GM23338 (cell line): ENCODE measurements at regions not wholly inside any gene's neighbourhood (a gene's known extent, or its start where the extent isn't known, plus 50 kb on each side); places are given as distances from the start of the nearest gene placed in this dataset.

ENCODE experiments used
- ATAC-seq: fragments of 200-7000 bp; cut with Tn5 transposase; 3 replicates; pipeline ENCODE4 v1.9.1; 2020
- DNase-seq: peaks from one replicate; pipeline ENCODE4 v3.0.0-alpha.2; 2015; ENCODE audit warnings: low spot score
- H2AFZ ChIP-seq: fragments of 200-600 bp; sonication (generic); 2 replicates; pipeline ENCODE4 v1.8.0; 2016; ENCODE audit warnings: antibody characterized with exemption, mild to moderate bottlenecking, moderate library complexity
- H3F3A ChIP-seq: fragments of 200-600 bp; sonication (generic); replicated peaks from 2 replicates; pipeline ENCODE4 v1.8.0; 2017; ENCODE audit warnings: antibody characterized with exemption, mixed run types, low read depth
- H3K27ac ChIP-seq: fragments of 200-600 bp; sonication (generic); 2 replicates; pipeline ENCODE4 v1.6.1; 2016; ENCODE audit warnings: low read depth
- H3K27me3 ChIP-seq: fragments of 200-600 bp; sonication (generic); 2 replicates; pipeline ENCODE4 v1.8.0; 2016; ENCODE audit warnings: mild to moderate bottlenecking, mixed run types, moderate library complexity; ENCODE audit not compliant: insufficient read depth
- H3K36me3 ChIP-seq: fragments of 200-600 bp; sonication (generic); 2 replicates; pipeline ENCODE4 v1.8.0; 2016; ENCODE audit warnings: mild to moderate bottlenecking; ENCODE audit not compliant: insufficient read depth
- H3K4me1 ChIP-seq: fragments of 200-600 bp; sonication (generic); 2 replicates; pipeline ENCODE4 v1.8.0; 2016; ENCODE audit warnings: mild to moderate bottlenecking, moderate library complexity; ENCODE audit not compliant: insufficient read depth
- H3K4me2 ChIP-seq: fragments of 200-600 bp; sonication (generic); 2 replicates; pipeline ENCODE4 v1.7.1; 2017; ENCODE audit warnings: mixed run types
- H3K4me3 ChIP-seq: fragments of 200-600 bp; sonication (generic); 2 replicates; pipeline ENCODE4 v1.6.1; 2016; ENCODE audit warnings: mixed run types
- H3K79me2 ChIP-seq: fragments of 200-600 bp; sonication (generic); replicated peaks from 2 replicates; pipeline ENCODE4 v1.8.0; 2017; ENCODE audit warnings: mild to moderate bottlenecking; ENCODE audit not compliant: insufficient read depth
- H3K9me2 ChIP-seq: fragments of 200-600 bp; sonication (generic); 2 replicates; pipeline ENCODE4 v1.8.0; 2017; ENCODE audit not compliant: insufficient read depth
- H4K20me1 ChIP-seq: fragments of 200-600 bp; sonication (generic); replicated peaks from 2 replicates; pipeline ENCODE4 v1.8.0; 2017; ENCODE audit warnings: mild to moderate bottlenecking; ENCODE audit not compliant: insufficient read depth
- H3K27ac Mint-ChIP-seq: 2 replicates; pipeline ENCODE4 v1.8.0; 2020; ENCODE audit warnings: inconsistent platforms, mild to moderate bottlenecking, moderate library complexity, mixed read lengths
- H3K27me3 Mint-ChIP-seq: 3 replicates; pipeline ENCODE4 v1.8.0; 2022; ENCODE audit warnings: low read depth, mild to moderate bottlenecking, moderate library complexity, mixed read lengths, inconsistent platforms; ENCODE audit not compliant: insufficient read depth, poor library complexity
- H3K36me3 Mint-ChIP-seq: 3 replicates; pipeline ENCODE4 v1.8.0; 2021; ENCODE audit warnings: low read depth, mild to moderate bottlenecking, inconsistent platforms, moderate library complexity, mixed read lengths
- H3K4me1 Mint-ChIP-seq: 3 replicates; pipeline ENCODE4 v1.8.0; 2020; ENCODE audit warnings: mild to moderate bottlenecking, inconsistent platforms, mixed read lengths
- H3K4me3 Mint-ChIP-seq: 3 replicates; pipeline ENCODE4 v1.8.0; 2021; ENCODE audit warnings: moderate library complexity, mild to moderate bottlenecking, inconsistent platforms, mixed read lengths
- H3K9me3 Mint-ChIP-seq: 3 replicates; pipeline ENCODE4 v1.8.0; 2020; ENCODE audit warnings: moderate library complexity, mild to moderate bottlenecking, inconsistent platforms, mixed read lengths
- CTCF ChIP-seq, 2 experiments: fragments of 200-600 bp in 1 of 2; sonication (generic) in 1 of 2; conservative IDR thresholded peaks; 2 replicates each; pipeline versions ENCODE4 v1.5.1 to v1.6.1; 2016 to 2017; ENCODE audit warnings: antibody characterized with exemption in 2 of 2, low read depth in 2 of 2, mild to moderate bottlenecking in 2 of 2, moderate library complexity in 1 of 2
- ETS1 ChIP-seq: IDR thresholded peaks from 2 replicates; pipeline ENCODE4 v1.6.1; 2016; ENCODE audit warnings: antibody characterized with exemption
- EZH2phosphoT487 ChIP-seq: fragments of 200-600 bp; sonication (generic); IDR thresholded peaks from one replicate; pipeline ENCODE4 v1.8.1; 2018; ENCODE audit warnings: antibody characterized with exemption; ENCODE audit not compliant: unreplicated experiment
- JUNB ChIP-seq: IDR thresholded peaks from one replicate; pipeline ENCODE4 v1.6.1; 2016; ENCODE audit warnings: antibody characterized with exemption; ENCODE audit not compliant: unreplicated experiment
- NANOG ChIP-seq: IDR thresholded peaks from 2 replicates; pipeline ENCODE4 v1.6.1; 2016; ENCODE audit warnings: antibody characterized with exemption, borderline replicate concordance
- POLR2AphosphoS5 ChIP-seq: IDR thresholded peaks from 2 replicates; pipeline ENCODE4 v1.6.1; 2016; ENCODE audit warnings: antibody characterized with exemption, low read depth
- REST ChIP-seq: IDR thresholded peaks from one replicate; pipeline ENCODE4 v1.6.1; 2018; ENCODE audit warnings: antibody characterized with exemption; ENCODE audit not compliant: unreplicated experiment
- ZNF462 ChIP-seq: fragments of 250-450 bp; sonication (Bioruptor Pico); IDR thresholded peaks from 2 replicates; pipeline ENCODE4 v1.5.0; 2020; ENCODE audit warnings: mild to moderate bottlenecking, moderate library complexity

- DNase-seq (no peak), ATAC-seq (no peak)
- no peak overlapping the region for H3K4me3 Mint-ChIP-seq
- H3K79me2 ChIP-seq: no peaks in the 10 kb centered on the region
- H3K9me3 Mint-ChIP-seq: no peaks in the 10 kb centered on the region; the same call in 2 of the 3 replicates
- H4K20me1 ChIP-seq: no peaks in the 10 kb centered on the region
- no peak overlapping the region for H2AFZ ChIP-seq
- H3K27me3 Mint-ChIP-seq: peaks cover 2% of the 10 kb centered on the region
- TF ChIP-seq CTCF (conservative IDR thresholded peaks at IDR 0.05; ENCODE audit: low read depth in 2 of 2) (no peak), ETS1 (no peak)
- H3K36me3 Mint-ChIP-seq: no peaks in the 10 kb centered on the region
- H3K4me2 ChIP-seq: no peak overlapping the region
- H3K27me3 ChIP-seq: no peaks in the 10 kb centered on the region
- H3K36me3 ChIP-seq: no peaks in the 10 kb centered on the region
- H3K27ac Mint-ChIP-seq: no peak overlapping the region
- no peak overlapping the region for H3K4me3 ChIP-seq
- no peaks in the 10 kb centered on the region; the same call in 1 of the 2 replicates for H3K9me2 ChIP-seq
- no peaks in the 10 kb centered on the region for H3F3A ChIP-seq
- H3K27ac ChIP-seq: no peak overlapping the region
- H3K4me1 ChIP-seq: no peaks in the 10 kb centered on the region
- no peaks in the 10 kb centered on the region for H3K4me1 Mint-ChIP-seq
Observed at GRCh38 chr15:97786741-97787140, 173.8 kb upstream of the ARRDC4 start.

GRCh38 chr15:97790180-97790579, 170.3 kb upstream of the ARRDC4 start:
- no peaks in the 10 kb centered on the region for H3K4me1 ChIP-seq
- TF ChIP-seq POLR2AphosphoS5: no peak
- no peak for TF ChIP-seq EZH2phosphoT487
- TF ChIP-seq ETS1: no peak
- TF ChIP-seq REST: no peak
- no peak for TF ChIP-seq JUNB
- TF ChIP-seq ZNF462 (CRISPR knock-in tag): no peak
- no peak for TF ChIP-seq NANOG

More at GRCh38 chr15:97790180-97790579, 170.3 kb upstream of the ARRDC4 start:
- DNase-seq (no peak), ATAC-seq (no peak)
- H3K4me3 Mint-ChIP-seq: no peak overlapping the region
- no peaks in the 10 kb centered on the region for H4K20me1 ChIP-seq
- H3F3A ChIP-seq: no peaks in the 10 kb centered on the region
- no peaks in the 10 kb centered on the region for H3K36me3 Mint-ChIP-seq
- no peaks in the 10 kb centered on the region; the same call in 2 of the 3 replicates for H3K9me3 Mint-ChIP-seq
- H3K79me2 ChIP-seq: no peaks in the 10 kb centered on the region
- no peak overlapping the region for H3K4me3 ChIP-seq
- H3K27me3 ChIP-seq: no peaks in the 10 kb centered on the region
- H3K36me3 ChIP-seq: no peaks in the 10 kb centered on the region
- H3K4me2 ChIP-seq: no peak overlapping the region
- H3K9me2 ChIP-seq: no peaks in the 10 kb centered on the region; the same call in 1 of the 2 replicates
- no peak overlapping the region for H2AFZ ChIP-seq
- H3K27ac Mint-ChIP-seq: no peak overlapping the region
- H3K4me1 Mint-ChIP-seq: peaks cover 7% of the 10 kb centered on the region; the same call in 1 of the 3 replicates
- H3K27ac ChIP-seq: no peak overlapping the region
- H3K27me3 Mint-ChIP-seq: peaks cover 2% of the 10 kb centered on the region
